ENCODE measurements at regions not wholly inside any gene's neighbourhood (a gene's known extent, or its start where the extent isn't known, plus 50 kb on each side); places are given as distances from the start of the nearest gene placed in this dataset.

- TF ChIP-seq, protein P1, sequence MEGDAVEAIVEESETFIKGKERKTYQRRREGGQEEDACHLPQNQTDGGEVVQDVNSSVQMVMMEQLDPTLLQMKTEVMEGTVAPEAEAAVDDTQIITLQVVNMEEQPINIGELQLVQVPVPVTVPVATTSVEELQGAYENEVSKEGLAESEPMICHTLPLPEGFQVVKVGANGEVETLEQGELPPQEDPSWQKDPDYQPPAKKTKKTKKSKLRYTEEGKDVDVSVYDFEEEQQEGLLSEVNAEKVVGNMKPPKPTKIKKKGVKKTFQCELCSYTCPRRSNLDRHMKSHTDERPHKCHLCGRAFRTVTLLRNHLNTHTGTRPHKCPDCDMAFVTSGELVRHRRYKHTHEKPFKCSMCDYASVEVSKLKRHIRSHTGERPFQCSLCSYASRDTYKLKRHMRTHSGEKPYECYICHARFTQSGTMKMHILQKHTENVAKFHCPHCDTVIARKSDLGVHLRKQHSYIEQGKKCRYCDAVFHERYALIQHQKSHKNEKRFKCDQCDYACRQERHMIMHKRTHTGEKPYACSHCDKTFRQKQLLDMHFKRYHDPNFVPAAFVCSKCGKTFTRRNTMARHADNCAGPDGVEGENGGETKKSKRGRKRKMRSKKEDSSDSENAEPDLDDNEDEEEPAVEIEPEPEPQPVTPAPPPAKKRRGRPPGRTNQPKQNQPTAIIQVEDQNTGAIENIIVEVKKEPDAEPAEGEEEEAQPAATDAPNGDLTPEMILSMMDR (conservative IDR thresholded peaks at IDR 0.05; ENCODE audit: low read length), result peak; percentile 98
- TF ChIP-seq EZH2phosphoT487 (IDR thresholded peaks at IDR 0.05; ENCODE audit: borderline replicate concordance, low read depth, low read length), result no peak
Measured at GRCh38 chr7:26090927-26091519, 61.0 kb upstream of the NFE2L3 start.

Data from OCI-LY7 (cell line).